ENCODE measurements at regions not wholly inside any gene's neighbourhood (a gene's known extent, or its start where the extent isn't known, plus 50 kb on each side); places are given as distances from the start of the nearest gene placed in this dataset.

- TF ChIP-seq CTCF (IDR thresholded peaks at IDR 0.05) (no peak), POLR2A (IDR thresholded peaks at IDR 0.05) (no peak)
Measured at GRCh38 chr3:99134986-99135385, 233.5 kb upstream of the DCBLD2 start.

Measured in stomach (tissue), 4 donors.